ENCODE measurements at regions not wholly inside any gene's neighbourhood (a gene's known extent, or its start where the extent isn't known, plus 50 kb on each side); places are given as distances from the start of the nearest gene placed in this dataset.

DNA sequence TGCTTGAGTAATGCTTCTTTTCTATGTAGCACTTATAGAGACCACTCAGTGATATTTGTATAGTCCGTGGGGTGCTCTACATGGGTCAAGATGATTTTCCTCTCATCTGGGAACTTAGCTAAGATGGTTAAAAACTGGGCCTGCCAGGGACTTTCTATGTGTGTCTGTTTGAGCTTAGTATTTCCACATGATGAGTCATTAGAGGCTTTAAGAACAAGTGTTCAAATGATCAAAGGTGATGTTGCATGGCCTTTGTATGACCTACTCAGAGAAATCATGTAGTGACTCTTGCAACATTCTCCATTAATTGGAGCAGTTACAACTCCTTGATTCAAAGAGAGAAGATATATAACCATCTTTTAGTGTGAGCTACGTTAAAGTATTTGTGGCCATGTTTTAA, 1480.5 kb upstream of the IGFBP7 start:
- no peak for DNase-seq

DNA sequence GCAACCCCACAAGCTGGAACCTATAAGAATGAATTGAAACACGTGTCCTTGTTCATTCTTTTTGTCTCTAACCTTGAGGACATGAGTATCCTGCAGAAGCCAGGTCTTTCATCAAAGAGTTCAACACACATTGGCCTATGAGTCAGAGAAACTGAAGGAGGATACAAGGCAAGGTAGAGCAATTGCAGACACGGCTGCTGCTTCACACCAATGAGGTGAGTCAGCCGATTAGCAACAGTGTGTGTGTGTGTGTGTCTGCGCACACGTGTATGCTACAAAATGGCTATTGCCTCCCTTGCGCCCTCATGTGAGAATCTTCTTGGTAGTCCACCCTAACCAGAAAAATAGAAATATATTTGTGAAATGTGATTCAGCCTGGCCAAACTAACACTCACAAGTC, 1477.7 kb upstream of the IGFBP7 start:
- Histone ChIP-seq H3K4me3 (ENCODE audit: low read depth, low read length) (no peak overlapping the region), H3K36me3 (replicated peaks) (no peaks in the 10 kb centered on the region), H3K27ac (no peak overlapping the region), H3K27me3 (replicated peaks) (no peaks in the 10 kb centered on the region)
- in situ Hi-C loops (cut with HindIII; ENCODE audit: low pct_ligation_motif_present, low sequenced_read_pairs): no loop called here
- DNase-seq: no peak
- TF ChIP-seq, protein P1, sequence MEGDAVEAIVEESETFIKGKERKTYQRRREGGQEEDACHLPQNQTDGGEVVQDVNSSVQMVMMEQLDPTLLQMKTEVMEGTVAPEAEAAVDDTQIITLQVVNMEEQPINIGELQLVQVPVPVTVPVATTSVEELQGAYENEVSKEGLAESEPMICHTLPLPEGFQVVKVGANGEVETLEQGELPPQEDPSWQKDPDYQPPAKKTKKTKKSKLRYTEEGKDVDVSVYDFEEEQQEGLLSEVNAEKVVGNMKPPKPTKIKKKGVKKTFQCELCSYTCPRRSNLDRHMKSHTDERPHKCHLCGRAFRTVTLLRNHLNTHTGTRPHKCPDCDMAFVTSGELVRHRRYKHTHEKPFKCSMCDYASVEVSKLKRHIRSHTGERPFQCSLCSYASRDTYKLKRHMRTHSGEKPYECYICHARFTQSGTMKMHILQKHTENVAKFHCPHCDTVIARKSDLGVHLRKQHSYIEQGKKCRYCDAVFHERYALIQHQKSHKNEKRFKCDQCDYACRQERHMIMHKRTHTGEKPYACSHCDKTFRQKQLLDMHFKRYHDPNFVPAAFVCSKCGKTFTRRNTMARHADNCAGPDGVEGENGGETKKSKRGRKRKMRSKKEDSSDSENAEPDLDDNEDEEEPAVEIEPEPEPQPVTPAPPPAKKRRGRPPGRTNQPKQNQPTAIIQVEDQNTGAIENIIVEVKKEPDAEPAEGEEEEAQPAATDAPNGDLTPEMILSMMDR (IDR thresholded peaks at IDR 0.05; ENCODE audit: low read depth, low read length, missing control alignments): no peak

More for the DNA sequence above, 1480.5 kb upstream of the IGFBP7 start:
- Histone ChIP-seq H3K4me3 (ENCODE audit: low read depth, low read length) (no peak overlapping the region), H3K36me3 (replicated peaks) (no peaks in the 10 kb centered on the region), H3K27me3 (replicated peaks) (no peaks in the 10 kb centered on the region), H3K27ac (no peak overlapping the region)
- TF ChIP-seq, protein P1 (IDR thresholded peaks at IDR 0.05; ENCODE audit: low read depth, low read length, missing control alignments): no peak
- in situ Hi-C loops (cut with HindIII; ENCODE audit: low pct_ligation_motif_present, low sequenced_read_pairs): no loop called here

DNA sequence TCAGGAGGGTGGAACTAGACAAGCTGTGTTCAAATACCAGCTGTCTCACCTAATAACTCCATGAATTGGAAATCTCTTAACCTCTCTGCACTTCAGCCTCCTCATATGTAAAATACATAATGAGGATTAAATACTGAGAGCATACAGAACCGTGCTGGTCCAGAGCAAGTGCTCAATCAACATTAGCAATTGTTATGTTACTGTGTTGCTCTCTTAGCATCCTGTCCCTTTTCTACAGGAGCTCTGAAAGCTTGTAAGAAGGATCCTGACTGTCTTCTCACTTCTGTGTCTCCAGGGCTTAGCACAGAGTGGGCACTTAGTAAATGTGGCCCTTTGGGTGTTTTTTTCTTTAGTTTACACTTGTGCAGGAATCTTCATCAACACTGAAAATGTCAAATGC, 1456.1 kb upstream of the IGFBP7 start:
- H3K4me3 ChIP-seq (ENCODE audit: low read depth, low read length): no peak overlapping the region
- no peaks in the 10 kb centered on the region for H3K36me3 ChIP-seq (replicated peaks)

DNA sequence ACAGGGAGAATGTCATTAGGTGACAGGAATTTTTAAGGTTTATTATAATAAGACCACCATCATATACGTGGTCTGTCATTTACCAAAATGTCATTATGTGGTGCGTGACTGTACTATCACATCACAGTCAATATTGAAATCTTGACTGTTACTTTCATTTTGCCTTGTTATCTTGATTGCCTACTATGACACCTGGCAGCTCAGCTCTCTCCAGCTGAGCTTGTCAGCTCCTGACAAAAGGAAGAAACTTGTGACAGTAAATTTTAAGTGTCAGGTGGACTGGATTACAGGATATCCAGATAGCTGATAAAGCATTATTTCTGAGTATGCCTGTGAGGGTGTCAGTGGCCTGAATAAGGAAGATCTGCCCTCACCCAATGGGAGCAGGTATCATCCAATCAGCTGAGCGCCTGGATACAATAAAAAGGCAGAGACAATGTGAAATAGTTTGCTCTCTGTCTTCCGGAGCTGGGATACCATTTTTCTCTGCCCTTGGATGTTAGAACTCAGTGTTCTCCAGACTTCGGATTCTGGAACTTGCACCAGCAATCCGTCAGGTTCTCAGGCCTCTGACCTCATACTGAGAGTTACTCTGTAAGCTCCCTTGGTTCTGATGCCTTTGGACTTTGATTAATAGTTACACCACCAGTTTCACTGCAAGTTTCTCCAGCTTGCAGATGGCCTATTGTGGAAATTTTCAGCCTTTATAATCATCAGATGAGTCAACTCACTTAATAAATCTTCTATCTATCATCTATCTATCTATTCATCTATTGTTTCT, 1454.7 kb upstream of the IGFBP7 start:
- TF ChIP-seq, protein P1 (IDR thresholded peaks at IDR 0.05; ENCODE audit: low read depth, low read length, missing control alignments): no peak
- no peak overlapping the region for H3K4me3 ChIP-seq (ENCODE audit: low read depth, low read length)
- H3K27me3 ChIP-seq (replicated peaks): no peaks in the 10 kb centered on the region
- no peak for DNase-seq
- in situ Hi-C loops (cut with HindIII; ENCODE audit: low pct_ligation_motif_present, low sequenced_read_pairs): no loop called here
- no peaks in the 10 kb centered on the region for H3K36me3 ChIP-seq (replicated peaks)
- H3K27ac ChIP-seq: no peak overlapping the region

More for the DNA sequence above, 1456.1 kb upstream of the IGFBP7 start:
- TF ChIP-seq, protein P1 (IDR thresholded peaks at IDR 0.05; ENCODE audit: low read depth, low read length, missing control alignments): no peak
- in situ Hi-C loops (cut with HindIII; ENCODE audit: low pct_ligation_motif_present, low sequenced_read_pairs): no loop called here
- no peaks in the 10 kb centered on the region for H3K27me3 ChIP-seq (replicated peaks)
- H3K27ac ChIP-seq: no peak overlapping the region
- no peak for DNase-seq

DNA sequence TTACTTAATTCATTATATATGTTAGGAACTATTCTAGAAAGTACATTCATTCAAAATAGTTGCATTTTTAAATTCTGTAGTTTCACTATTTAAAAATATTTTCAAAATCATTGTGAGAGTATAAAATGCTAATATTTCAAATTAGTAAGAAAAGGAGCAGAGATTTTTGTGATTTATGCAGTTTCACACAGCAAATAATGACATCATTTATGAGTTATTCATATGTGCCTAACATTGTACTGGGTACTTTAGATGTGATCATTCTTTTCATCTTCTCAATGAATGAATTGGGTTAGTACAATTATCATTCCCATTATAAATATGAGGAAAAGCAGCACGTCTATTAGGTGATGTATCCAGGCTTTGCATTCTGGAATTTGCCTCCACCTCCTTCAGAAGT, 1451.0 kb upstream of the IGFBP7 start:
- DNase-seq: no peak
- Histone ChIP-seq H3K27ac (no peak overlapping the region), H3K36me3 (replicated peaks) (no peaks in the 10 kb centered on the region), H3K27me3 (replicated peaks) (no peaks in the 10 kb centered on the region), H3K4me3 (ENCODE audit: low read depth, low read length) (no peak overlapping the region)
- TF ChIP-seq, protein P1 (IDR thresholded peaks at IDR 0.05; ENCODE audit: low read depth, low read length, missing control alignments): no peak
- in situ Hi-C loops (cut with HindIII; ENCODE audit: low pct_ligation_motif_present, low sequenced_read_pairs): no loop called here

DNA sequence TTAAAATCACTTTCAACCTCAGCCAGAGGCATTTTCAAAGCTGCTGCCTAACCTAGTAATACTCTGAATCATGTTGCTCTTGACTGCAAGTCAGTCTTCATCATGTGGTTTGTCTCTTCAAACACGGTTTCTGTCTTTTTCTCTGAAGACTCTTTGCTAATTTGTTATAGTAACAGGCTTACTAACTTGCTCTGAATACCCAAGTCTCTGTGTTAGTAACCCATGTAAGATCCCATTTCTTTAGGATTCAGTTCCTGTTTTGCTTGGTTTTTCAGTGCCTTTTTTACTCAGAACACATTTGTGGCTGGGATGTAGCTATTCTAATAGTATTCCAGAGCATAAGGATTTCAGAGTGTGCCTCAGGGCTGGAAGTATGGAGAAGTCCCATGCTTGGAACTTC, 1450.6 kb upstream of the IGFBP7 start:
- no peak for DNase-seq
- TF ChIP-seq, protein P1 (IDR thresholded peaks at IDR 0.05; ENCODE audit: low read depth, low read length, missing control alignments): no peak
- Histone ChIP-seq H3K27me3 (replicated peaks) (no peaks in the 10 kb centered on the region), H3K27ac (no peak overlapping the region), H3K4me3 (ENCODE audit: low read depth, low read length) (no peak overlapping the region), H3K36me3 (replicated peaks) (no peaks in the 10 kb centered on the region)
- in situ Hi-C loops (cut with HindIII; ENCODE audit: low pct_ligation_motif_present, low sequenced_read_pairs): no loop called here

All from brain microvascular endothelial cell (primary cell).